ENCODE measurements at regions not wholly inside any gene's neighbourhood (a gene's known extent, or its start where the extent isn't known, plus 50 kb on each side); places are given as distances from the start of the nearest gene placed in this dataset.

- Mint-ChIP-seq H3K27me3 (ENCODE audit: low read depth in 2 of 2) (no peaks in the 10 kb centered on the region), H3K9me3 (peaks cover 8 to 12% of the 10 kb centered on the region in 2 donors), H3K4me3 (no peak overlapping the region), H3K36me3 (no peaks in the 10 kb centered on the region), H3K27ac (no peak overlapping the region), H3K4me1 (no peaks in the 10 kb centered on the region)
- WGBS (ENCODE audit: insufficient coverage) = 19% methylated on average over 2 of the region's 2 CpGs
- no peaks in the 10 kb centered on the region for H3K27me3 ChIP-seq (ENCODE audit: control insufficient read depth, insufficient read depth, low read length)
- intact Hi-C loops (cut with micrococcal nuclease) = no loop called here
- no peaks in the 10 kb centered on the region for H3K36me3 ChIP-seq (ENCODE audit: control insufficient read depth, insufficient read depth, low read length)
- TF ChIP-seq CTCF (IDR thresholded peaks at IDR 0.05) = no peak
- DNase-seq = no peak
- H3K9me3 ChIP-seq (ENCODE audit: control insufficient read depth, insufficient read depth, low read length) = no peaks in the 10 kb centered on the region
- no peak for ATAC-seq
- H3K4me3 ChIP-seq (ENCODE audit: low read length) = no peak overlapping the region
- no peaks in the 10 kb centered on the region for H3K4me1 ChIP-seq (ENCODE audit: control insufficient read depth, insufficient read depth, low read length)
- H3K27ac ChIP-seq (ENCODE audit: low read length) = no peak overlapping the region
These were observed 1765.8 kb downstream of the PCDH7 start for GRCh38 chr4:32485956-32486355.

- TF ChIP-seq CTCF (IDR thresholded peaks at IDR 0.05) = no peak
- Histone ChIP-seq H3K27me3 (ENCODE audit: control insufficient read depth, insufficient read depth, low read length) (no peaks in the 10 kb centered on the region), H3K27ac (ENCODE audit: low read length) (no peak overlapping the region), H3K4me3 (ENCODE audit: low read length) (no peak overlapping the region), H3K9me3 (ENCODE audit: control insufficient read depth, insufficient read depth, low read length) (no peaks in the 10 kb centered on the region), H3K4me1 (ENCODE audit: control insufficient read depth, insufficient read depth, low read length) (no peaks in the 10 kb centered on the region), H3K36me3 (ENCODE audit: control insufficient read depth, insufficient read depth, low read length) (no peaks in the 10 kb centered on the region)
- DNase-seq = no peak
- no peaks in the 10 kb centered on the region for H3K27me3 Mint-ChIP-seq (ENCODE audit: low read depth in 2 of 2)
- peaks cover 5 to 9% of the 10 kb centered on the region in 2 donors for H3K9me3 Mint-ChIP-seq
- WGBS (ENCODE audit: insufficient coverage) = no CpG with 5 or more reads among the region's 1 CpG
- no peak overlapping the region for H3K4me3 Mint-ChIP-seq
- no peak for ATAC-seq
- no peaks in the 10 kb centered on the region for H3K36me3 Mint-ChIP-seq
- H3K27ac Mint-ChIP-seq = no peak overlapping the region
- no peaks in the 10 kb centered on the region for H3K4me1 Mint-ChIP-seq
- intact Hi-C loops (cut with micrococcal nuclease) = no loop called here
These were observed 1768.5 kb downstream of the PCDH7 start for GRCh38 chr4:32488690-32489089.

GRCh38 chr4:32499171-32499570 is 1779.0 kb downstream of the PCDH7 start:
- Histone ChIP-seq H3K27me3 (ENCODE audit: control insufficient read depth, insufficient read depth, low read length) (no peaks in the 10 kb centered on the region), H3K27ac (ENCODE audit: low read length) (no peak overlapping the region), H3K9me3 (ENCODE audit: control insufficient read depth, insufficient read depth, low read length) (no peaks in the 10 kb centered on the region), H3K36me3 (ENCODE audit: control insufficient read depth, insufficient read depth, low read length) (no peaks in the 10 kb centered on the region), H3K4me3 (ENCODE audit: low read length) (no peak overlapping the region), H3K4me1 (ENCODE audit: control insufficient read depth, insufficient read depth, low read length) (no peaks in the 10 kb centered on the region)
- no peak overlapping the region for H3K27ac Mint-ChIP-seq
- no peak overlapping the region for H3K4me3 Mint-ChIP-seq
- intact Hi-C loops (cut with micrococcal nuclease) = no loop called here
- no peaks in the 10 kb centered on the region for H3K27me3 Mint-ChIP-seq (ENCODE audit: low read depth in 2 of 2)
- WGBS (ENCODE audit: insufficient coverage) = 91% methylated on average over 5 of the region's 5 CpGs
- H3K36me3 Mint-ChIP-seq = no peaks in the 10 kb centered on the region
- H3K4me1 Mint-ChIP-seq = no peaks in the 10 kb centered on the region
- no peak for DNase-seq
- TF ChIP-seq CTCF (IDR thresholded peaks at IDR 0.05) = no peak
- H3K9me3 Mint-ChIP-seq = peaks cover 10 to 16% of the 10 kb centered on the region in 2 donors
- no peak for ATAC-seq

GRCh38 chr4:32503241-32503640 is 1783.1 kb downstream of the PCDH7 start:
- no peak for ATAC-seq
- WGBS (ENCODE audit: insufficient coverage) = 100% methylated on average over 2 of the region's 3 CpGs

More at GRCh38 chr4:32503241-32503640, 1783.1 kb downstream of the PCDH7 start:
- Mint-ChIP-seq H3K4me3 (no peak overlapping the region), H3K36me3 (peaks cover 5% of the 10 kb centered on the region), H3K27me3 (ENCODE audit: low read depth in 2 of 2) (no peaks in the 10 kb centered on the region), H3K27ac (no peak overlapping the region), H3K9me3 (peaks cover 13 to 37% of the 10 kb centered on the region in 2 donors), H3K4me1 (no peaks in the 10 kb centered on the region)
- no peak for TF ChIP-seq CTCF (IDR thresholded peaks at IDR 0.05)
- H3K36me3 ChIP-seq (ENCODE audit: control insufficient read depth, insufficient read depth, low read length) = no peaks in the 10 kb centered on the region
- no peaks in the 10 kb centered on the region for H3K4me1 ChIP-seq (ENCODE audit: control insufficient read depth, insufficient read depth, low read length)
- no peak for DNase-seq
- intact Hi-C loops (cut with micrococcal nuclease) = no loop called here
- H3K27ac ChIP-seq (ENCODE audit: low read length) = no peak overlapping the region
- H3K4me3 ChIP-seq (ENCODE audit: low read length) = no peak overlapping the region
- peaks cover 8% of the 10 kb centered on the region for H3K9me3 ChIP-seq (ENCODE audit: control insufficient read depth, insufficient read depth, low read length)
- no peaks in the 10 kb centered on the region for H3K27me3 ChIP-seq (ENCODE audit: control insufficient read depth, insufficient read depth, low read length)

All from natural killer cell (primary cell).